Karpas-422 (cell line): ENCODE measurements at regions not wholly inside any gene's neighbourhood (a gene's known extent, or its start where the extent isn't known, plus 50 kb on each side); places are given as distances from the start of the nearest gene placed in this dataset.

Experiments used
- DNase-seq: peaks from one replicate; pipeline ENCODE4 v3.0.0-alpha.2; 2015
- H2AFZ ChIP-seq: fragments of 200-600 bp; sonication (generic); 2 replicates; pipeline ENCODE4 v1.6.1; 2014; ENCODE audit warnings: antibody characterized with exemption, low read length, mixed read lengths
- H3K27ac ChIP-seq: fragments of 200-600 bp; sonication (generic); 2 replicates; pipeline ENCODE4 v1.5.1; 2014; ENCODE audit warnings: mild to moderate bottlenecking, low read length, moderate library complexity
- H3K27me3 ChIP-seq: fragments of 200-600 bp; sonication (generic); 2 replicates; pipeline ENCODE4 v1.6.1; 2014; ENCODE audit warnings: low read length, mixed read lengths
- H3K36me3 ChIP-seq: fragments of 200-600 bp; sonication (generic); 2 replicates; pipeline ENCODE4 v1.6.1; 2014; ENCODE audit warnings: low read length, mixed read lengths; ENCODE audit not compliant: insufficient read depth
- H3K4me1 ChIP-seq: fragments of 200-600 bp; sonication (generic); 2 replicates; pipeline ENCODE4 v1.6.1; 2014; ENCODE audit warnings: mild to moderate bottlenecking, low read length, mixed read lengths
- H3K4me2 ChIP-seq: fragments of 200-600 bp; sonication (generic); 2 replicates; pipeline ENCODE4 v1.6.1; 2014; ENCODE audit warnings: low read length, low read depth, mild to moderate bottlenecking; ENCODE audit not compliant: poor library complexity, severe bottlenecking
- H3K4me3 ChIP-seq: fragments of 200-600 bp; sonication (generic); 2 replicates; pipeline ENCODE4 v1.5.1; 2014; ENCODE audit warnings: mild to moderate bottlenecking, antibody characterized with exemption, low read length, mixed read lengths
- H3K79me2 ChIP-seq: fragments of 200-600 bp; sonication (generic); 2 replicates; pipeline ENCODE4 v1.6.1; 2014; ENCODE audit warnings: mild to moderate bottlenecking, low read length, mixed read lengths
- H3K9ac ChIP-seq: fragments of 200-600 bp; sonication (generic); 2 replicates; pipeline ENCODE4 v1.6.0; 2014; ENCODE audit warnings: low read length
- H3K9me2 ChIP-seq: fragments of 200-600 bp; sonication (generic), shearing (Covaris generic); replicated peaks from 2 replicates; pipeline ENCODE4 v1.6.0; 2014; ENCODE audit warnings: mild to moderate bottlenecking, low read length, moderate library complexity; ENCODE audit not compliant: insufficient read depth
- H3K9me3 ChIP-seq: fragments of 300-700, 200-600 bp; sonication (generic); 2 replicates; pipeline ENCODE4 v1.6.1; 2014; ENCODE audit warnings: low read length, mixed read lengths
- H4K20me1 ChIP-seq: fragments of 200-600 bp; sonication (generic); 2 replicates; pipeline ENCODE4 v1.6.1; 2014; ENCODE audit warnings: mild to moderate bottlenecking, antibody characterized with exemption, low read length, low read depth; ENCODE audit not compliant: insufficient read depth

- Histone ChIP-seq H3K27ac (no peak overlapping the region), H3K79me2 (no peaks in the 10 kb centered on the region), H3K4me1 (no peaks in the 10 kb centered on the region), H3K4me3 (no peak overlapping the region), H4K20me1 (no peaks in the 10 kb centered on the region), H3K9me2 (no peaks in the 10 kb centered on the region), H3K36me3 (no peaks in the 10 kb centered on the region), H3K9me3 (no peaks in the 10 kb centered on the region), H3K9ac (no peak overlapping the region), H3K27me3 (no peaks in the 10 kb centered on the region), H2AFZ (no peak overlapping the region), H3K4me2 (no peak overlapping the region)
- DNase-seq = no peak
Measured at GRCh38 chr3:68088216-68088615, 433.8 kb upstream of the SUCLG2 start.

- no peaks in the 10 kb centered on the region for H3K27me3 ChIP-seq
- no peak overlapping the region for H2AFZ ChIP-seq
- no peaks in the 10 kb centered on the region for H3K79me2 ChIP-seq
- H3K9me3 ChIP-seq = no peaks in the 10 kb centered on the region
- H3K4me2 ChIP-seq = no peak overlapping the region
- no peaks in the 10 kb centered on the region for H4K20me1 ChIP-seq
- DNase-seq = no peak
- H3K9me2 ChIP-seq = no peaks in the 10 kb centered on the region
- H3K36me3 ChIP-seq = no peaks in the 10 kb centered on the region
- no peak overlapping the region for H3K9ac ChIP-seq
- H3K4me3 ChIP-seq = no peak overlapping the region
- no peaks in the 10 kb centered on the region for H3K4me1 ChIP-seq
- H3K27ac ChIP-seq = no peak overlapping the region
Measured at GRCh38 chr3:68072062-68072461, 417.6 kb upstream of the SUCLG2 start.

- no peak overlapping the region for H3K4me2 ChIP-seq
- H3K9me3 ChIP-seq = no peaks in the 10 kb centered on the region
- no peaks in the 10 kb centered on the region for H3K27me3 ChIP-seq
- no peaks in the 10 kb centered on the region for H3K4me1 ChIP-seq
- no peak overlapping the region for H2AFZ ChIP-seq
- H3K36me3 ChIP-seq = no peaks in the 10 kb centered on the region
- no peak overlapping the region for H3K9ac ChIP-seq
- no peak overlapping the region for H3K27ac ChIP-seq
- no peaks in the 10 kb centered on the region for H3K9me2 ChIP-seq
- H3K4me3 ChIP-seq = no peak overlapping the region
- no peaks in the 10 kb centered on the region for H4K20me1 ChIP-seq
- no peaks in the 10 kb centered on the region for H3K79me2 ChIP-seq
- no peak for DNase-seq
Measured at GRCh38 chr3:68070186-68070585, 415.8 kb upstream of the SUCLG2 start.

GRCh38 chr3:68067314-68067713, 412.9 kb upstream of the SUCLG2 start:
- Histone ChIP-seq H2AFZ (no peak overlapping the region), H3K79me2 (no peaks in the 10 kb centered on the region), H3K36me3 (no peaks in the 10 kb centered on the region), H3K9me3 (no peaks in the 10 kb centered on the region), H3K4me1 (peaks cover 6% of the 10 kb centered on the region), H4K20me1 (no peaks in the 10 kb centered on the region), H3K27ac (no peak overlapping the region), H3K9ac (no peak overlapping the region), H3K4me2 (no peak overlapping the region), H3K9me2 (no peaks in the 10 kb centered on the region), H3K27me3 (no peaks in the 10 kb centered on the region), H3K4me3 (no peak overlapping the region)
- no peak for DNase-seq

GRCh38 chr3:68062926-68063325, 408.5 kb upstream of the SUCLG2 start:
- Histone ChIP-seq H3K79me2 (no peaks in the 10 kb centered on the region), H3K9me3 (no peaks in the 10 kb centered on the region), H3K9me2 (no peaks in the 10 kb centered on the region), H3K27ac (no peak overlapping the region), H3K4me1 (peaks cover 6% of the 10 kb centered on the region), H3K9ac (no peak overlapping the region), H3K4me2 (no peak overlapping the region), H4K20me1 (no peaks in the 10 kb centered on the region), H3K27me3 (no peaks in the 10 kb centered on the region), H2AFZ (no peak overlapping the region), H3K4me3 (no peak overlapping the region), H3K36me3 (no peaks in the 10 kb centered on the region)
- DNase-seq = no peak

- no peak overlapping the region for H3K4me3 ChIP-seq
- H3K9ac ChIP-seq = no peak overlapping the region
- no peaks in the 10 kb centered on the region for H3K36me3 ChIP-seq
- no peaks in the 10 kb centered on the region for H3K79me2 ChIP-seq
- H2AFZ ChIP-seq = no peak overlapping the region
- H4K20me1 ChIP-seq = no peaks in the 10 kb centered on the region
- no peaks in the 10 kb centered on the region for H3K9me2 ChIP-seq
- peaks cover 6% of the 10 kb centered on the region for H3K4me1 ChIP-seq
- H3K27me3 ChIP-seq = no peaks in the 10 kb centered on the region
- DNase-seq = no peak
- no peaks in the 10 kb centered on the region for H3K9me3 ChIP-seq
- H3K27ac ChIP-seq = no peak overlapping the region
- no peak overlapping the region for H3K4me2 ChIP-seq
Measured at GRCh38 chr3:68060910-68061309, 406.5 kb upstream of the SUCLG2 start.

- H2AFZ ChIP-seq = no peak overlapping the region
- H3K4me1 ChIP-seq = peaks cover 6% of the 10 kb centered on the region
- DNase-seq = no peak
- no peaks in the 10 kb centered on the region for H3K79me2 ChIP-seq
- H3K27ac ChIP-seq = no peak overlapping the region
- H3K27me3 ChIP-seq = no peaks in the 10 kb centered on the region
- H3K9me2 ChIP-seq = no peaks in the 10 kb centered on the region
- no peak overlapping the region for H3K4me3 ChIP-seq
- no peaks in the 10 kb centered on the region for H3K9me3 ChIP-seq
- H3K36me3 ChIP-seq = no peaks in the 10 kb centered on the region
- H3K4me2 ChIP-seq = no peak overlapping the region
- no peak overlapping the region for H3K9ac ChIP-seq
- H4K20me1 ChIP-seq = no peaks in the 10 kb centered on the region
Measured at GRCh38 chr3:68060191-68060590, 405.8 kb upstream of the SUCLG2 start.

- Histone ChIP-seq H3K9me2 (no peaks in the 10 kb centered on the region), H3K79me2 (no peaks in the 10 kb centered on the region), H4K20me1 (no peaks in the 10 kb centered on the region), H3K9ac (no peak overlapping the region), H3K4me3 (no peak overlapping the region), H3K9me3 (no peaks in the 10 kb centered on the region), H3K4me2 (no peak overlapping the region), H3K4me1 (peaks cover 6% of the 10 kb centered on the region), H3K27ac (no peak overlapping the region), H3K27me3 (no peaks in the 10 kb centered on the region), H2AFZ (no peak overlapping the region), H3K36me3 (no peaks in the 10 kb centered on the region)
- DNase-seq = no peak
Measured at GRCh38 chr3:68059628-68060152, 405.3 kb upstream of the SUCLG2 start.
